Upper lobe of left lung (tissue), 4 donors: ENCODE measurements at regions not wholly inside any gene's neighbourhood (a gene's known extent, or its start where the extent isn't known, plus 50 kb on each side); places are given as distances from the start of the nearest gene placed in this dataset.

ENCODE experiments used
- POLR2A ChIP-seq, 4 donors: fragments of 450-650 bp; IDR thresholded peaks; one replicate each; pipeline ENCODE4 v1.5.1; 2016 to 2017; ENCODE audit warnings: antibody characterized with exemption in 4 of 4, mild to moderate bottlenecking in 2 of 4
- POLR2AphosphoS5 ChIP-seq, 2 donors: sonication (generic); formaldehyde crosslinking; IDR thresholded peaks; one replicate each; pipeline ENCODE4 v1.5.1; 2017; ENCODE audit warnings: antibody characterized with exemption in 2 of 2
- TF ChIP-seq, protein P1 (sequence below), 6 experiments: fragments of 450-650 bp in 4 of 6; fragments of 200-600 bp in 2 of 6; sonication (generic) in 2 of 6; IDR thresholded peaks; one replicate each; pipeline ENCODE4 v1.5.1; 2016 to 2019; ENCODE audit warnings: antibody characterized with exemption in 6 of 6

DNA sequence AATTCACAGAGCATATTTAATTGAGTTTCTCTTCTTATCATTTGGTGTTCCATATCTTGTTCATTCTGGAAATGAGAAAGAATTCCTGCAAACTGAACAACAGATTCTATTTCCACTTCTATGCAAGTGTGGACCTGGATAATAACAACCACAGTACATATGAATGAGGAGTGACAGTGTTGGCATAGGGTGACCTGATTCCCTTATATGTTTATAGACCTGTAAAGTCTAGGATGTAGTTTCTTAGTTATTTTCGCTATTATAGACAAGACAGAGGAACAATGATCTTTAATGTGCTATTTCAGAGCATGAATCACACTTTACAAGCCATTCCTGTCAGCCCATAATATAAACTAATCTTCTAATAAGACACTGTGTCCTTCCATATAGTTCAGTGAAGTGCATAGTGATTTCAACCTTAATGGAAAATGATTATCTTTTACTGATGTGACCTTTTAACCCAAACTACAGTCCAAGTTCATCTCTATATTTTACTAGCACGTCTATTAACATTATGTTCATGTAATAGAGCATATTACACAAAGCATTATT lies 88.2 kb upstream of the FAM174A start:
- TF ChIP-seq POLR2AphosphoS5 (IDR thresholded peaks at IDR 0.05) (no peak), POLR2A (IDR thresholded peaks at IDR 0.05) (no peak)
- TF ChIP-seq, protein P1, sequence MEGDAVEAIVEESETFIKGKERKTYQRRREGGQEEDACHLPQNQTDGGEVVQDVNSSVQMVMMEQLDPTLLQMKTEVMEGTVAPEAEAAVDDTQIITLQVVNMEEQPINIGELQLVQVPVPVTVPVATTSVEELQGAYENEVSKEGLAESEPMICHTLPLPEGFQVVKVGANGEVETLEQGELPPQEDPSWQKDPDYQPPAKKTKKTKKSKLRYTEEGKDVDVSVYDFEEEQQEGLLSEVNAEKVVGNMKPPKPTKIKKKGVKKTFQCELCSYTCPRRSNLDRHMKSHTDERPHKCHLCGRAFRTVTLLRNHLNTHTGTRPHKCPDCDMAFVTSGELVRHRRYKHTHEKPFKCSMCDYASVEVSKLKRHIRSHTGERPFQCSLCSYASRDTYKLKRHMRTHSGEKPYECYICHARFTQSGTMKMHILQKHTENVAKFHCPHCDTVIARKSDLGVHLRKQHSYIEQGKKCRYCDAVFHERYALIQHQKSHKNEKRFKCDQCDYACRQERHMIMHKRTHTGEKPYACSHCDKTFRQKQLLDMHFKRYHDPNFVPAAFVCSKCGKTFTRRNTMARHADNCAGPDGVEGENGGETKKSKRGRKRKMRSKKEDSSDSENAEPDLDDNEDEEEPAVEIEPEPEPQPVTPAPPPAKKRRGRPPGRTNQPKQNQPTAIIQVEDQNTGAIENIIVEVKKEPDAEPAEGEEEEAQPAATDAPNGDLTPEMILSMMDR (IDR thresholded peaks at IDR 0.05): no peak
